K562 (cell line): ENCODE measurements at regions not wholly inside any gene's neighbourhood (a gene's known extent, or its start where the extent isn't known, plus 50 kb on each side); places are given as distances from the start of the nearest gene placed in this dataset.

Experiments used
- JUN ChIP-seq, 2 experiments: sonication (generic) in 1 of 2; formaldehyde crosslinking in 1 of 2; IDR thresholded peaks; 2 replicates each; pipeline versions ENCODE4 v1.6.1 to v1.8.0; 2012 to 2022; ENCODE audit warnings: borderline replicate concordance in 2 of 2, mild to moderate bottlenecking in 2 of 2, improper control_type of control experiment in 1 of 2, low read depth in 1 of 2, low read length in 1 of 2, missing genetic modification reagents in 1 of 2
- PHF8 ChIP-seq: fragments of 200-600 bp; sonication (generic); IDR thresholded peaks from 2 replicates; pipeline ENCODE4 v1.6.1; 2012; ENCODE audit warnings: mixed run types, mild to moderate bottlenecking, inconsistent platforms, low read length, moderate library complexity, borderline replicate concordance
- SMC3 ChIP-seq: conservative IDR thresholded peaks from 2 replicates; pipeline ENCODE4 v1.6.1; 2011; ENCODE audit warnings: low read depth, low read length, improper control_type of control experiment; ENCODE audit not compliant: insufficient read depth
- SP1 ChIP-seq: sonication (generic); formaldehyde crosslinking; IDR thresholded peaks from 2 replicates; pipeline ENCODE4 v1.8.1; 2022; ENCODE audit warnings: mild to moderate bottlenecking, missing genetic modification reagents
- SP2 ChIP-seq: IDR thresholded peaks from 2 replicates; pipeline ENCODE4 v1.6.1; 2011; ENCODE audit warnings: mild to moderate bottlenecking, low read depth, low read length, moderate library complexity; ENCODE audit not compliant: poor library complexity, severe bottlenecking; ENCODE audit errors: extremely low read depth
- SREBF2 ChIP-seq: sonication (generic); formaldehyde crosslinking; IDR thresholded peaks from 2 replicates; pipeline ENCODE4 v1.4.0; 2020; ENCODE audit warnings: mild to moderate bottlenecking, missing genetic modification reagents
- SRSF9 ChIP-seq: fragments of 200-400 bp; formaldehyde crosslinking; IDR thresholded peaks from 2 replicates; pipeline ENCODE4 v1.6.1; 2017; ENCODE audit warnings: low read depth, low read length, borderline replicate concordance
- ZNF589 ChIP-seq: fragments of 200-800 bp; sonication (Bioruptor generic); IDR thresholded peaks from 2 replicates; pipeline ENCODE4 v1.6.1; 2016; ENCODE audit warnings: low read depth, missing genetic modification characterization, missing compliant biosample characterization
- ZSCAN32 ChIP-seq: fragments of 450-650 bp; formaldehyde crosslinking; IDR thresholded peaks from 2 replicates; pipeline ENCODE4 v1.4.0; 2020; ENCODE audit warnings: mild to moderate bottlenecking, moderate library complexity
- TF ChIP-seq, protein P1 (sequence below): fragments of 450-650 bp; IDR thresholded peaks from 2 replicates; pipeline ENCODE4 v1.6.1; 2016; ENCODE audit warnings: low read depth
- TF ChIP-seq, protein P2 (sequence below): fragments of 450-650 bp; IDR thresholded peaks from 2 replicates; pipeline ENCODE4 v1.6.1; 2016; ENCODE audit warnings: mild to moderate bottlenecking

GRCh38 chr9:12221470-12221869, 471.7 kb upstream of the TYRP1 start:
- TF ChIP-seq, protein P1, sequence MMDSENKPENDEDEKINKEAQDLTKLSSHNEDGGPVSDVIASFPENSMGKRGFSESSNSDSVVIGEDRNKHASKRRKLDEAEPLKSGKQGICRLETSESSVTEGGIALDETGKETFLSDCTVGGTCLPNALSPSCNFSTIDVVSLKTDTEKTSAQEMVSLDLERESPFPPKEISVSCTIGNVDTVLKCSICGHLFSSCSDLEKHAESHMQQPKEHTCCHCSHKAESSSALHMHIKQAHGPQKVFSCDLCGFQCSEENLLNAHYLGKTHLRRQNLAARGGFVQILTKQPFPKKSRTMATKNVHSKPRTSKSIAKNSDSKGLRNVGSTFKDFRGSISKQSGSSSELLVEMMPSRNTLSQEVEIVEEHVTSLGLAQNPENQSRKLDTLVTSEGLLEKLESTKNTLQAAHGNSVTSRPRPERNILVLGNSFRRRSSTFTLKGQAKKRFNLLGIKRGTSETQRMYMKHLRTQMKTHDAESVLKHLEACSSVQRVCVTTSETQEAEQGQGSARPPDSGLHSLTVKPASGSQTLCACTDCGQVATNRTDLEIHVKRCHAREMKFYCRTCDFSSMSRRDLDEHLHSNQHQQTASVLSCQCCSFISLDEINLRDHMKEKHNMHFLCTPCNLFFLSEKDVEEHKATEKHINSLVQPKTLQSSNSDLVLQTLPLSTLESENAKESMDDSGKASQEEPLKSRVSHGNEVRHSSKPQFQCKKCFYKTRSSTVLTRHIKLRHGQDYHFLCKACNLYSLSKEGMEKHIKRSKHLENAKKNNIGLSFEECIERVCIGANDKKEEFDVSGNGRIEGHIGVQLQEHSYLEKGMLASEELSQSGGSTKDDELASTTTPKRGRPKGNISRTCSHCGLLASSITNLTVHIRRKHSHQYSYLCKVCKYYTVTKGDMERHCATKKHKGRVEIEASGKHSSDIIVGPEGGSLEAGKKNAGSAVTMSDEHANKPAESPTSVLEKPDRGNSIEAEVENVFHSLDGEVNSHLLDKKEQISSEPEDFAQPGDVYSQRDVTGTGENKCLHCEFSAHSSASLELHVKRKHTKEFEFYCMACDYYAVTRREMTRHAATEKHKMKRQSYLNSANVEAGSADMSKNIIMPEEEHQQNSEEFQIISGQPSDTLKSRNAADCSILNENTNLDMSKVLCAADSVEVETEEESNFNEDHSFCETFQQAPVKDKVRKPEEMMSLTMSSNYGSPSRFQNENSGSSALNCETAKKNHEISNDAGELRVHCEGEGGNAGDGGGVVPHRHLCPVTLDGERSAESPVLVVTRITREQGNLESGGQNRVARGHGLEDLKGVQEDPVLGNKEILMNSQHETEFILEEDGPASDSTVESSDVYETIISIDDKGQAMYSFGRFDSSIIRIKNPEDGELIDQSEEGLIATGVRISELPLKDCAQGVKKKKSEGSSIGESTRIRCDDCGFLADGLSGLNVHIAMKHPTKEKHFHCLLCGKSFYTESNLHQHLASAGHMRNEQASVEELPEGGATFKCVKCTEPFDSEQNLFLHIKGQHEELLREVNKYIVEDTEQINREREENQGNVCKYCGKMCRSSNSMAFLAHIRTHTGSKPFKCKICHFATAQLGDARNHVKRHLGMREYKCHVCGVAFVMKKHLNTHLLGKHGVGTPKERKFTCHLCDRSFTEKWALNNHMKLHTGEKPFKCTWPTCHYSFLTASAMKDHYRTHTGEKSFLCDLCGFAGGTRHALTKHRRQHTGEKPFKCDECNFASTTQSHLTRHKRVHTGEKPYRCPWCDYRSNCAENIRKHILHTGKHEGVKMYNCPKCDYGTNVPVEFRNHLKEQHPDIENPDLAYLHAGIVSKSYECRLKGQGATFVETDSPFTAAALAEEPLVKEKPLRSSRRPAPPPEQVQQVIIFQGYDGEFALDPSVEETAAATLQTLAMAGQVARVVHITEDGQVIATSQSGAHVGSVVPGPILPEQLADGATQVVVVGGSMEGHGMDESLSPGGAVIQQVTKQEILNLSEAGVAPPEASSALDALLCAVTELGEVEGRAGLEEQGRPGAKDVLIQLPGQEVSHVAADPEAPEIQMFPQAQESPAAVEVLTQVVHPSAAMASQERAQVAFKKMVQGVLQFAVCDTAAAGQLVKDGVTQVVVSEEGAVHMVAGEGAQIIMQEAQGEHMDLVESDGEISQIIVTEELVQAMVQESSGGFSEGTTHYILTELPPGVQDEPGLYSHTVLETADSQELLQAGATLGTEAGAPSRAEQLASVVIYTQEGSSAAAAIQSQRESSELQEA, result no peak
- TF ChIP-seq SP1 (CRISPR knock-in tag) (no peak), SRSF9 (no peak), SREBF2 (CRISPR knock-in tag) (no peak), ZNF589 (CRISPR knock-in tag) (no peak), SMC3 (no peak), SP2 (no peak), ZSCAN32 (no peak), JUN (IDR thresholded peaks at IDR 0.05; ENCODE audit: borderline replicate concordance, low read depth, low read length) (no peak), JUN (CRISPR knock-in tag; IDR thresholded peaks at IDR 0.05; ENCODE audit: borderline replicate concordance) (no peak), PHF8 (no peak)
- TF ChIP-seq, protein P2, sequence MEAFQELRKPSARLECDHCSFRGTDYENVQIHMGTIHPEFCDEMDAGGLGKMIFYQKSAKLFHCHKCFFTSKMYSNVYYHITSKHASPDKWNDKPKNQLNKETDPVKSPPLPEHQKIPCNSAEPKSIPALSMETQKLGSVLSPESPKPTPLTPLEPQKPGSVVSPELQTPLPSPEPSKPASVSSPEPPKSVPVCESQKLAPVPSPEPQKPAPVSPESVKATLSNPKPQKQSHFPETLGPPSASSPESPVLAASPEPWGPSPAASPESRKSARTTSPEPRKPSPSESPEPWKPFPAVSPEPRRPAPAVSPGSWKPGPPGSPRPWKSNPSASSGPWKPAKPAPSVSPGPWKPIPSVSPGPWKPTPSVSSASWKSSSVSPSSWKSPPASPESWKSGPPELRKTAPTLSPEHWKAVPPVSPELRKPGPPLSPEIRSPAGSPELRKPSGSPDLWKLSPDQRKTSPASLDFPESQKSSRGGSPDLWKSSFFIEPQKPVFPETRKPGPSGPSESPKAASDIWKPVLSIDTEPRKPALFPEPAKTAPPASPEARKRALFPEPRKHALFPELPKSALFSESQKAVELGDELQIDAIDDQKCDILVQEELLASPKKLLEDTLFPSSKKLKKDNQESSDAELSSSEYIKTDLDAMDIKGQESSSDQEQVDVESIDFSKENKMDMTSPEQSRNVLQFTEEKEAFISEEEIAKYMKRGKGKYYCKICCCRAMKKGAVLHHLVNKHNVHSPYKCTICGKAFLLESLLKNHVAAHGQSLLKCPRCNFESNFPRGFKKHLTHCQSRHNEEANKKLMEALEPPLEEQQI, result no peak
